ENCODE measurements at regions not wholly inside any gene's neighbourhood (a gene's known extent, or its start where the extent isn't known, plus 50 kb on each side); places are given as distances from the start of the nearest gene placed in this dataset.

DNA sequence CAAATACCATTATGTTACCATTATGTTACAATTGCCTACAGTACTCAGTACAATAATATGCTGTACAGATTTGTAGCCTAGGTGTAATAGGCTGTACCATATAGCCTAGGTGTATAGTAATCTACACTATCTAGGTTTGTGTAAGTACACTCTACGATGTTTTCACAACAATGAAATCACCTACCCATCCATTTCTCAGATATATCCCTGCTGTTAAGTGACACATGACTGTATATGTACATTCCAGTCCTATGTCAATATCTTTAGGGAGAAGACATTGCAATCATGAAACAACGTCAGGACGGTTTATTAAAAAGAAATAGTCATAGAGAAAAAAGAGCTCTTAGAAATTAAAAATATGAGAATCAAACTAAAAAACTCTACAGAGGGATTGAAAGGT is 119.0 kb upstream of the CDC42EP3 start:
- CTCF ChIA-PET = no interaction called here
- H3K4me3 ChIP-seq (ENCODE audit: low read depth, low read length) = no peak overlapping the region
- DNase-seq (ENCODE audit: low read depth) = no peak
- no peaks in the 10 kb centered on the region for H3K27me3 ChIP-seq (ENCODE audit: control insufficient read depth, insufficient read depth, low read length)
- H3K36me3 ChIP-seq (ENCODE audit: control insufficient read depth, insufficient read depth, low read length) = no peaks in the 10 kb centered on the region
- POLR2A ChIA-PET = no interaction called here
- no peak for TF ChIP-seq CTCF (IDR thresholded peaks at IDR 0.05; ENCODE audit: insufficient read depth, low read depth, low read length)

GRCh38 chr2:37792366-37792765 is 120.9 kb upstream of the CDC42EP3 start:
- no peaks in the 10 kb centered on the region for H3K36me3 ChIP-seq (ENCODE audit: control insufficient read depth, insufficient read depth, low read length)
- H3K4me3 ChIP-seq (ENCODE audit: low read depth, low read length) = no peak overlapping the region
- no peak for DNase-seq (ENCODE audit: low read depth)
- H3K27me3 ChIP-seq (ENCODE audit: control insufficient read depth, insufficient read depth, low read length) = no peaks in the 10 kb centered on the region
- ChIA-PET POLR2A (interaction anchor here (0.6 kb wide), 1 partner anchor 37 kb away, joined by 12 read pairs; no protein-coding TSS in a partner anchor), CTCF (interaction anchor here (0.8 to 1.9 kb wide), 3 partner anchors 16 to 396 kb away, joined by 3 to 6 read pairs (median 3); no protein-coding TSS in a partner anchor)
- no peak for TF ChIP-seq CTCF (IDR thresholded peaks at IDR 0.05; ENCODE audit: insufficient read depth, low read depth, low read length)

DNA sequence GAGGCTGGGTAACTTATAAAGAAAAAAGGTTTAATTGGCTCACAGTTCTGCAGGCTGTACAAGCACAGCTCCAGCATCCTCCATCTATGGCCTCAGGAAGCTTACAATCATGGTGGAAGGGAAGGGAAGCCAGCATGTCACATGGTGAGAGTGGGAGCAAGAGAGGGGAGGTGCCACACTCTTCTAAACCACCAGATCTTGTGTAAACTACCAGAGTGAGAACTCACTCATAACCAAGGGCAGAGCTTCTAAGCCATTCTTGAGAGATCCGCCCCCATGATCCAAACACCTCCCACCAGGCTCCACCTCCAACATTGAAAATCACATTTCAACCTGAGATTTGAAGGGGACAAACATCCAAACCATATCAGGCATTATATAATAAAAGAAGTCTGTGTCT is 121.6 kb upstream of the CDC42EP3 start:
- no peak overlapping the region for H3K4me3 ChIP-seq (ENCODE audit: low read depth, low read length)
- DNase-seq (ENCODE audit: low read depth) = no peak
- H3K36me3 ChIP-seq (ENCODE audit: control insufficient read depth, insufficient read depth, low read length) = no peaks in the 10 kb centered on the region
- TF ChIP-seq CTCF (IDR thresholded peaks at IDR 0.05; ENCODE audit: insufficient read depth, low read depth, low read length) = no peak
- ChIA-PET POLR2A (interaction anchor here (0.6 kb wide), 2 partner anchors 36 to 123 kb away, joined by 3 to 12 read pairs; no protein-coding TSS in a partner anchor), CTCF (interaction anchor here (1.9 kb wide), 1 partner anchor 40 kb away, joined by 6 read pairs; no protein-coding TSS in a partner anchor)
- H3K27me3 ChIP-seq (ENCODE audit: control insufficient read depth, insufficient read depth, low read length) = no peaks in the 10 kb centered on the region

- TF ChIP-seq CTCF (IDR thresholded peaks at IDR 0.05; ENCODE audit: insufficient read depth, low read depth, low read length) = no peak
- Histone ChIP-seq H3K27me3 (ENCODE audit: control insufficient read depth, insufficient read depth, low read length) (no peaks in the 10 kb centered on the region), H3K4me3 (ENCODE audit: low read depth, low read length) (no peak overlapping the region), H3K36me3 (ENCODE audit: control insufficient read depth, insufficient read depth, low read length) (no peaks in the 10 kb centered on the region)
- ChIA-PET CTCF (interaction anchor here (0.6 to 2.9 kb wide), 11 partner anchors 10 to 385 kb away, joined by 3 to 10 read pairs (median 4); no protein-coding TSS in a partner anchor), POLR2A (interaction anchor here (0.6 kb wide), 1 partner anchor 23 kb away, joined by 4 read pairs; no protein-coding TSS in a partner anchor)
- DNase-seq (ENCODE audit: low read depth) = no peak
Measured at GRCh38 chr2:37794717-37795116, 123.3 kb upstream of the CDC42EP3 start.

DNA sequence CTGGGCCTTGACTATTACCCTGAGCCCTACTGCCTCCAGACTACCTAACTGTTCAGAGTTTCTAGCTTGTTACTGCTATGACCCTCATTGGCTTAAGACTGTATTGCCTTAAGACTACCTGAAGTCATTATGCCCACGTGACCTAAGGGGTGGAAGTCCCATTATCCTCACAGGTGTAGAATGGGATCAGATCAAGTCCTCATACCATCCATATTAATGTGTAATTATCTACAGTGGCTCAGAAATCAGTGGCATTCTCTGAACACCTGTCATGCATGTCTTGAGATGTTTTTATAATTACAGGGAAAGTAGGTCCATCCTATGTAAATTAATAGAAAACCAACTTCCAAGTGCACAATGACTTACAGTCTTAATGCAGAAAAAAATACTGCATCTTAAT is 124.0 kb upstream of the CDC42EP3 start:
- TF ChIP-seq CTCF (IDR thresholded peaks at IDR 0.05; ENCODE audit: insufficient read depth, low read depth, low read length) = no peak
- POLR2A ChIA-PET = interaction anchor here (0.7 to 1.0 kb wide), 2 partner anchors 84 to 380 kb away, joined by 3 to 4 read pairs; no protein-coding TSS in a partner anchor
- Histone ChIP-seq H3K36me3 (ENCODE audit: control insufficient read depth, insufficient read depth, low read length) (no peaks in the 10 kb centered on the region), H3K4me3 (ENCODE audit: low read depth, low read length) (no peak overlapping the region), H3K27me3 (ENCODE audit: control insufficient read depth, insufficient read depth, low read length) (no peaks in the 10 kb centered on the region)
- DNase-seq (ENCODE audit: low read depth) = no peak
- CTCF ChIA-PET = interaction anchor here (0.6 to 2.9 kb wide), 10 partner anchors 10 to 386 kb away, joined by 3 to 10 read pairs (median 4); no protein-coding TSS in a partner anchor

All from BJ (cell line).